Psoas muscle (tissue), 7 donors: ENCODE measurements at regions not wholly inside any gene's neighbourhood (a gene's known extent, or its start where the extent isn't known, plus 50 kb on each side); places are given as distances from the start of the nearest gene placed in this dataset.

Source experiments
- ATAC-seq, 4 donors: fragments of 200-7000 bp; cut with Tn5 transposase; one replicate each; pipeline ENCODE4 v1.9.1; 2020; ENCODE audit warnings: moderate library complexity in 3 of 4, mild to moderate bottlenecking in 2 of 4
- DNase-seq, 2 donors: peaks; one replicate each; pipeline ENCODE4 v3.0.0-alpha.2; 2020
- H3K27ac ChIP-seq: fragments of 200-600 bp; one replicate; pipeline ENCODE4 v1.8.0; 2022
- H3K27me3 ChIP-seq, 3 donors: fragments of 200-600 bp in 1 of 3; one replicate each; pipeline versions ENCODE4 v1.6.1 to v1.8.0; 2013 to 2022; ENCODE audit warnings: low read length in 2 of 3, mild to moderate bottlenecking in 2 of 3, moderate library complexity in 1 of 3; ENCODE audit not compliant: insufficient read depth in 3 of 3
- H3K36me3 ChIP-seq, 2 donors: fragments of 200-600 bp in 1 of 2; one replicate each; pipeline versions ENCODE4 v1.6.1 to v1.8.0; 2013 to 2022; ENCODE audit warnings: low read depth in 1 of 2, mild to moderate bottlenecking in 1 of 2, moderate library complexity in 1 of 2; ENCODE audit not compliant: insufficient read depth in 1 of 2
- H3K4me1 ChIP-seq: fragments of 200-600 bp; one replicate; pipeline ENCODE4 v1.8.0; 2022
- H3K4me3 ChIP-seq: fragments of 200-600 bp; one replicate; pipeline ENCODE4 v1.8.0; 2022; ENCODE audit warnings: mild to moderate bottlenecking
- H3K9me3 ChIP-seq: fragments of 200-600 bp; one replicate; pipeline ENCODE4 v1.8.0; 2022
- WGBS, 3 donors: extraction: QIAGEN DNeasy Blood & Tissue Kit; methylation state at CpG; one replicate each; pipeline versions ENCODE4 v1.1.6 to v1.1.7; 2013; 5-methylcytosine and 5-hydroxymethylcytosine counted together
- intact Hi-C, 2 donors: fragments of 100-400 bp; cut with DNase I; formaldehyde crosslinking; loops; one replicate each; pipeline versions ENCODE4 v1.11.0 to v1.14.2; 2022
- TF ChIP-seq, protein P1 (sequence below): fragments of 200-600 bp; IDR thresholded peaks from one replicate; pipeline ENCODE4 v1.8.0; 2022; ENCODE audit warnings: antibody characterized with exemption
- donor health status: healthy with polysubstance abuse.
- donor health status: DM: no; HTN: no; CAD: no; lungs with moderate emphysema.
- donor health status: Bipolar disorder and iron deficiency.
- donor health status: healthy.
- donor health status: DM: yes; HTN: yes; CAD: no.
- donor health status: DM: no; HTN: no; CAD: no.
- donor health status: DM: yes; HTN: yes; CAD: no.

DNA sequence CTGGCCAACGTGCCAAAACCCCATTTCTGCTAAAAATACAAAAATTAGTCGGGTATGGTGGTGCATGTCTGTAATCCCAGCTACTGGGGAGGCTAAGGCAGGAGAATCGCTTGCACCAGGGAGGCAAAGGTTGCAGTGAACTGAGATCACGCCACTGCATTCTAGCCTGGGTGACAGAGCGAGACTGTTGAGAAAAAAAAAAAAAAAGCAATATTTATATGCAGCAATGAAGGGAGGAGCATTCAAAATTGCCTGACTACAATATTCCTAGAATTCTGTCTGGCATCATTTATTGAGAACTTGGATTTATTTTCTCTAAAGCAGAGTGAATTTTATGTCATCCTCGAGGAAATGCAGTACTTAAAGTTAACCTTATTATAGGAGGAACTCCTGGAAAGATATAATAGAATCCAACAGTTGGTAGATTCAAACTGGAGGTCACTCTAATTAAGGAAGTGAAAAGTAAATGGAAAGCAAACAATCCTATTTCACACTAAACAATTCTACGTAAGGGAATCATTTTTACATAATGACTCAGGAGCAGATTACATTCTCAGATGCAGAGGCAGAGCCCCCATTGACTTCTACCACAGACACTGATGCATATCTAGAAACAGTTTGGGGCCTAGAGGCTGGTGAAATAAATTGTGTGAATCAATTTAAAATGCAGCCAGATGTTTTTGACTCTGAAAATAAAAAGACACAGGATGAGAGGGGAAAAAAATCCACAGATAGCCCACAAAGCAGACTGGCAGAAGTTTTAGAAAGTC lies 82.1 kb upstream of the FHIT start:
- no peak for ATAC-seq
- H3K27ac ChIP-seq = no peak overlapping the region
- TF ChIP-seq, protein P1, sequence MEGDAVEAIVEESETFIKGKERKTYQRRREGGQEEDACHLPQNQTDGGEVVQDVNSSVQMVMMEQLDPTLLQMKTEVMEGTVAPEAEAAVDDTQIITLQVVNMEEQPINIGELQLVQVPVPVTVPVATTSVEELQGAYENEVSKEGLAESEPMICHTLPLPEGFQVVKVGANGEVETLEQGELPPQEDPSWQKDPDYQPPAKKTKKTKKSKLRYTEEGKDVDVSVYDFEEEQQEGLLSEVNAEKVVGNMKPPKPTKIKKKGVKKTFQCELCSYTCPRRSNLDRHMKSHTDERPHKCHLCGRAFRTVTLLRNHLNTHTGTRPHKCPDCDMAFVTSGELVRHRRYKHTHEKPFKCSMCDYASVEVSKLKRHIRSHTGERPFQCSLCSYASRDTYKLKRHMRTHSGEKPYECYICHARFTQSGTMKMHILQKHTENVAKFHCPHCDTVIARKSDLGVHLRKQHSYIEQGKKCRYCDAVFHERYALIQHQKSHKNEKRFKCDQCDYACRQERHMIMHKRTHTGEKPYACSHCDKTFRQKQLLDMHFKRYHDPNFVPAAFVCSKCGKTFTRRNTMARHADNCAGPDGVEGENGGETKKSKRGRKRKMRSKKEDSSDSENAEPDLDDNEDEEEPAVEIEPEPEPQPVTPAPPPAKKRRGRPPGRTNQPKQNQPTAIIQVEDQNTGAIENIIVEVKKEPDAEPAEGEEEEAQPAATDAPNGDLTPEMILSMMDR = no peak
- peaks cover 0 to 2% (median 0%) of the 10 kb centered on the region in 3 donors for H3K27me3 ChIP-seq
- H3K4me3 ChIP-seq = no peak overlapping the region
- intact Hi-C loops = no loop called here
- no peaks in the 10 kb centered on the region for H3K9me3 ChIP-seq
- no peak for DNase-seq
- no peaks in the 10 kb centered on the region for H3K4me1 ChIP-seq
- no peaks in the 10 kb centered on the region for H3K36me3 ChIP-seq
- WGBS, 3 donors = 70 to 77% (median 77%) methylated on average over 7 of the region's 7 CpGs

DNA sequence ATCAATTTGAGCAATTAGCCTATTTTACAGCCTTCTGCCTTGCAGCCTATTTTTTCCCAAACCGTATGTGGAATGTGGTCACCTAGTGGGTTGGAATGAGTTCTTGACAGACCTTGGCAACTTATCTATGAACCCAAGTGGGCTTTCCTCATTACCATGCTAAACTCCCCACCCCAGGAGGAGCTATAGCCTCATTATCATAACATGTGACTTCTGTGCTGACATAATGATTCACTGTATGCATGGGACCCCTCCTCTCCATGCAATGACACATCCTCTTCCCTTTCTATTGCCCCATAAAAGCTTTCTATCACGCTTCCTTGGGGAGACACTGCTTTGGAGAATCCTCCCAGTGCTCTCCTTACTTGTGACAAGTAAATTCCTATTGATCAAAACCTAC lies 83.5 kb upstream of the FHIT start:
- WGBS, 3 donors = 58 to 79% (median 77%) methylated on average over 2 of the region's 2 CpGs
- no peaks in the 10 kb centered on the region for H3K9me3 ChIP-seq
- H3K27me3 ChIP-seq = peaks cover 0 to 2% (median 0%) of the 10 kb centered on the region in 3 donors
- H3K27ac ChIP-seq = no peak overlapping the region
- ATAC-seq (no peak), DNase-seq (no peak)
- intact Hi-C loops = no loop called here
- no peak overlapping the region for H3K4me3 ChIP-seq
- no peaks in the 10 kb centered on the region for H3K4me1 ChIP-seq
- TF ChIP-seq, protein P1 = no peak
- H3K36me3 ChIP-seq = no peaks in the 10 kb centered on the region

DNA sequence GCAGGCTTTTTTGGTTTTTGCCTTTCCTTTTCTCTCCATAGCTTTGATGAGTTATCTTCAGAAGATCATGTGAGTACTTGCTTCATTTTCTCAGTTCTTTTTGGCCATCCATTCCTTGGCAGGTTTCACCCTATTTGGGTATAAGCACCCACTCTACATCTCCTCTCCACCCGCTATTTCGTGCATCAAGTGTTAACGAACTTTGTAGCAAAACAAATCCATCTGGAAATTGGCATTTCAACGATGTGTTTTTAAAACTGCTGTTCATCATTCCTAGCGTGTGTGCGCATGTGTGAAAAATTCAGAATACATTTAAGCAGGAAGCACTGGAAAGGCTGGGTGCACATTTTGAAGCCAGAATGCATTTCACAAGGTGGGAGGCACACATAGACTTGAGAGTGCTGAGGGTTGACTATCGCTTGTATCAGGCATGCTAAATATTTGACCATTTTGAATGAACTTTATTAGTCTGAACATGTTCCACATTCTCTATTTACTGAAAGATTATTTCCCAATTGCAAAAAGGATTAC lies 89.7 kb upstream of the FHIT start:
- Histone ChIP-seq H3K9me3 (no peaks in the 10 kb centered on the region), H3K4me3 (no peak overlapping the region), H3K27me3 (no peaks in the 10 kb centered on the region), H3K36me3 (no peaks in the 10 kb centered on the region), H3K27ac (no peak overlapping the region), H3K4me1 (no peaks in the 10 kb centered on the region)
- 73 to 81% (median 79%) methylated on average over 7 of the region's 7 CpGs for WGBS, 3 donors
- intact Hi-C loops = no loop called here
- ATAC-seq (no peak), DNase-seq (no peak)
- TF ChIP-seq, protein P1 = no peak

- DNase-seq = no peak
- TF ChIP-seq, protein P1 = no peak
- Histone ChIP-seq H3K27me3 (no peaks in the 10 kb centered on the region), H3K4me3 (no peak overlapping the region), H3K9me3 (no peaks in the 10 kb centered on the region), H3K4me1 (no peaks in the 10 kb centered on the region), H3K36me3 (no peaks in the 10 kb centered on the region), H3K27ac (no peak overlapping the region)
- intact Hi-C loops = no loop called here
- no peak for ATAC-seq
Observed at GRCh38 chr3:61343543-61343942, 92.3 kb upstream of the FHIT start.

DNA sequence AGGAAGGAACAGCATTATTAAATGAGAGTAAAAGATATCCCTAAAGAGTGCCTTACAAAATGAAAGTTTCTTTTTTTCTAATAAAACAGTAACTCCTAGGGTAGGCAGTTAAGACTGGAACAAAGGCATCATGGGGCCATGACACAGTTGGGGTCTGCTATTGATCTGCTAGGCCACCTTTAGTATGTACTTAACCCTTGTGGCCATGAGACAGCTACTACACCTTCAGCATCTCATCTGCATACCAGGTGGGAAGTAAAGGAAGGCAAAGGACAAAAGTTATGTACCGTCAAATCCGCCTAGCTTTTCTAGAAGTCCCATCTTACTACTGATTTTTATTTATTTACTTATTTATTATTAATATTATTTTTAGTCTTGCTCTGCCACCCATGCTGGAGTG lies 93.8 kb upstream of the FHIT start:
- DNase-seq (no peak), ATAC-seq (no peak)
- no peak overlapping the region for H3K4me3 ChIP-seq
- no peaks in the 10 kb centered on the region for H3K36me3 ChIP-seq
- intact Hi-C loops = no loop called here
- H3K9me3 ChIP-seq = no peaks in the 10 kb centered on the region
- no peak overlapping the region for H3K27ac ChIP-seq
- TF ChIP-seq, protein P1 = no peak
- H3K4me1 ChIP-seq = no peaks in the 10 kb centered on the region
- no peaks in the 10 kb centered on the region for H3K27me3 ChIP-seq
- WGBS, 3 donors = 94 to 97% (median 96%) methylated on average over 2 of the region's 2 CpGs
